HAP-1 (cell line): ENCODE measurements at regions not wholly inside any gene's neighbourhood (a gene's known extent, or its start where the extent isn't known, plus 50 kb on each side); places are given as distances from the start of the nearest gene placed in this dataset.

Experiments used
- DNase-seq, 2 experiments: peaks; one replicate each; pipeline ENCODE4 v3.0.0-alpha.2; 2016 to 2020; ENCODE audit warnings: low spot score in 2 of 2
- H3K27me3 ChIP-seq: fragments of 250-450 bp; sonication (Bioruptor Pico); 2 replicates; pipeline ENCODE4 v1.5.1; 2020; ENCODE audit warnings: low read depth, mild to moderate bottlenecking, moderate library complexity
- H3K36me3 ChIP-seq: fragments of 250-450 bp; sonication (Bioruptor Pico); replicated peaks from 2 replicates; pipeline ENCODE4 v1.5.1; 2020; ENCODE audit warnings: mild to moderate bottlenecking
- H3K4me1 ChIP-seq: fragments of 250-450 bp; sonication (Bioruptor Pico); 2 replicates; pipeline ENCODE4 v1.5.1; 2020; ENCODE audit warnings: mild to moderate bottlenecking
- H3K4me3 ChIP-seq: fragments of 250-450 bp; sonication (Bioruptor Pico); 2 replicates; pipeline ENCODE4 v1.5.1; 2020; ENCODE audit warnings: mild to moderate bottlenecking, moderate library complexity
- H3K9me3 ChIP-seq: fragments of 250-450 bp; sonication (Bioruptor Pico); 2 replicates; pipeline ENCODE4 v1.5.1; 2020; ENCODE audit warnings: mild to moderate bottlenecking, moderate library complexity
- in situ Hi-C: fragments of 300-500 bp; cut with MboI; formaldehyde crosslinking; loops from 3 replicates; pipeline ENCODE4 v1.14.3; 2020; ENCODE audit warnings: low sequenced_read_pairs, inconsistent platforms, mixed read lengths

DNA sequence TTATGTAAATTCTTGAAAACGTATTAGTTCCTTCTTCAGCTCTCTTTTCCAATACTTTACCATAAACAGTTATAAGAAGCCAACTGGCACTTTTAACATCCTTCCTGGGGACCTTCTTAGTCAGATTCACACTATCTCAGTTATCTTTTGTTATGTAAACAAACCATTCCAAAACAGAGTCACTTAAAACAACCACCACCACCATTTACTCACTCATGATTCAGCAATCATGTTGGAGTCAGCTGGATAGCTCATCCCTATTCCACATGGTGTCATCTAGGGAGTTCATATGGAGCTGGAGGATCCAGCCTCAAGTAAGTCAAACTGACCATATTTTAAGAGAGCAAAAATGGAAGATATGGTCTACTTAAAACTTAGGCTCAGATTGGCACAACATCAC is 240.3 kb upstream of the IRX3 start:
- DNase-seq: no peak
- no peaks in the 10 kb centered on the region for H3K4me1 ChIP-seq
- in situ Hi-C loops: no loop called here
- H3K4me3 ChIP-seq: no peak overlapping the region
- no peaks in the 10 kb centered on the region for H3K27me3 ChIP-seq
- no peaks in the 10 kb centered on the region for H3K36me3 ChIP-seq
- H3K9me3 ChIP-seq: no peaks in the 10 kb centered on the region; the same call in 1 of the 2 replicates

DNA sequence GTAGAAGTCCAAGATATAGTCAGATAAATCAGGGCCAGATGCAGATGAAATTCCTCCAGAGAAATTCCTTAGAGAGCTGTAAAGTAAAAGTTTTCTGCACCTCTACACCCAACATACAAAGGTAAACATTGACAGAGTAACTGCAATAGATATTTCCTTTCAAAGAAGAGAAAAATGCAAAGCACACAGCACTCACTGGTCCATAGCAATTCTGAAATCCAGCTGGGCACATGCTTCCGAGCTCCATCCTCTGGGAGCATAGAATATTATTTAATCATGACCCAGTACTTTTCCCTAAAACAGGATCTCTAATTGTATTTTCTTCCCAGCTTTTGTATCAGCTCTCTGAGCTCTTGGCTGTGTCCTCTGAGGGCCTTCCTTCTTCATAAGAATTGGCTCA is 239.5 kb upstream of the IRX3 start:
- Histone ChIP-seq H3K4me1 (no peaks in the 10 kb centered on the region), H3K4me3 (no peak overlapping the region), H3K9me3 (no peaks in the 10 kb centered on the region; the same call in 1 of the 2 replicates), H3K36me3 (no peaks in the 10 kb centered on the region), H3K27me3 (no peaks in the 10 kb centered on the region)
- in situ Hi-C loops: no loop called here
- no peak for DNase-seq

DNA sequence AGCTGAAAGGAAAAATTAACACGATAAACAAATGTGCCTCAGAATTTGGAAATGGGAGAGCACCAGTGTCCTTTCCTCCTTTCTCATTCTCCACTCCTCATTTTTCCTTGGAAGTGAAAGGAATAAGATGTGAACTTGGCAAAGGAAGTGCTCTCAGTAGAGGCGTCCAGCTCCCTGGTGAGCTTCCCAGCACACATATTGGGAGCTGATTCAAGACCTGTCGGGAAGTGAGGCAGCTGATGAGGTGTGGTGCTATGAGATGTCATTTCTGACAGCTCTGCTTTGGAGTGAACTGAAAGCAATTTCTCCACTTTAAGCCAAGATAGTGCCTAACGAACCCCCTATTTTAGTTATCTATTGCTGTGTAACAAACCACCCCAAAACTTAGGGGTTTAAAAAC is 238.5 kb upstream of the IRX3 start:
- DNase-seq: no peak
- Histone ChIP-seq H3K36me3 (no peaks in the 10 kb centered on the region), H3K27me3 (no peaks in the 10 kb centered on the region), H3K4me1 (no peaks in the 10 kb centered on the region), H3K9me3 (no peaks in the 10 kb centered on the region; the same call in 1 of the 2 replicates), H3K4me3 (no peak overlapping the region)
- in situ Hi-C loops: no loop called here

DNA sequence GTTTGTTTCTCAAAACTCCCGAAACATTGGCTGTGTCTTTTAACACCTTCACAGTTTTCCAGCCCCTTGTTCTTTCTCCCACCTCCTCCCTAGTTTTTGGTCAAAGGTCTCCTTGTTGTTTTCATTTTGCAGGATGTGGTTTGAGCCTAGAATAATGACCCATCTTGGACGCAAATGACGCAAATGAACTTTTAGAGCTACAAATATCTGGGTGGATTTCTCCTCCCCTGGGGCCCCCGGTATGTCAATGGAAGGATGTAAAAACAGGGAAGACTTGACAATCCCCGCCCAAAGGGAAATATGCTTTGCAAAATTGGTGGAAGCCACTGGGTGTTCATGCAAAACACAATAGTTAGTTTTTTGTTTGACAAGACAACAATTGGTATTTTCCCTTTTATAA is 236.0 kb upstream of the IRX3 start:
- Histone ChIP-seq H3K9me3 (no peaks in the 10 kb centered on the region; the same call in 1 of the 2 replicates), H3K4me3 (no peak overlapping the region), H3K27me3 (no peaks in the 10 kb centered on the region), H3K4me1 (no peaks in the 10 kb centered on the region), H3K36me3 (no peaks in the 10 kb centered on the region)
- DNase-seq: no peak
- in situ Hi-C loops: no loop called here

DNA sequence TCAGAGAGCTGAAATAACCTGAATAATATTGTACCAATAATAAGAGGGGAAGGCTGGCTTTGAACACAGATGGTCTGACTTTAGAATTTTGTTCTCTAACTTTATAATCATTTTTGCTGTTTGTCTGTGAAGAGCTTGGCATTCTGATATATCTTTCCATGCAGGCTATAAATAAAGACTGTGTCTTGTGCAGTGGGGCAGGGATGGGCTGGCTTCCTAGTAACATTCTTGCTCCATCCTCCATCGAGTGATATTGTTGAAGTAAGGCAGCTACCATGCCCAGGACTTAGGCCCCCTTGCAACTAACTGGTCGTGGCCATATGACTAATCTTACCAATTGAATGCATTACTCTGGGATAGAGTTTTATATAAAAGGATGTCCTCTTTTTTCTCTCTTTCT is 234.7 kb upstream of the IRX3 start:
- in situ Hi-C loops: no loop called here

DNA sequence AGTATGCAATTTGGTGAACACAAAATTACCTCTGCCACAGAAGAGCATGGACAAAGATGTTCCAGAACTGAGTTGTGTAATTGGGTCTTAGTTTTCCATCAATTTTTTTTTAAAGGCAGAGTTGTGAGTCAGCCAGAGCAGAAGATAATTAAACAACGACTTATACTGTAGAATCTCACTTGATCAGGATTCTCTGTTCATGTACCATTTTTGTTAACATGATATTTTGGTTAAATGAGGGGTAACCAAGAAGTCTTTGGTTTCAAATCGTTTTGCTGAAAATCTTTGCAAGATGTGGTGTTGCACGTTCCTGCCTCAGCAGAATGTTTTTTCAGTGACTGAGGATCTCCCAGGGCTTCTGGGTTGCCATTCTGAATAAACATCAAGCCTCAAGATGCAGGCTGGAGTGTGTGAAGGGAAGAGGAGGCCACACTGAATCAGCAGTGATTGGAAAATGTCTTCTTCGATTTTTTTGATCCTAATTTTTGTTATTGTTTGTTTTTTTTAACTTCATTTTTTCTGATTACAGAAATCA is 232.6 kb upstream of the IRX3 start:
- in situ Hi-C loops: no loop called here
- no peaks in the 10 kb centered on the region for H3K36me3 ChIP-seq
- no peaks in the 10 kb centered on the region for H3K27me3 ChIP-seq
- H3K4me3 ChIP-seq: no peak overlapping the region
- no peaks in the 10 kb centered on the region for H3K9me3 ChIP-seq
- H3K4me1 ChIP-seq: no peaks in the 10 kb centered on the region
- DNase-seq: no peak

More for the DNA sequence above, 234.7 kb upstream of the IRX3 start:
- H3K36me3 ChIP-seq: no peaks in the 10 kb centered on the region
- H3K4me1 ChIP-seq: no peaks in the 10 kb centered on the region
- H3K9me3 ChIP-seq: no peaks in the 10 kb centered on the region
- H3K27me3 ChIP-seq: no peaks in the 10 kb centered on the region
- no peak for DNase-seq
- no peak overlapping the region for H3K4me3 ChIP-seq

DNA sequence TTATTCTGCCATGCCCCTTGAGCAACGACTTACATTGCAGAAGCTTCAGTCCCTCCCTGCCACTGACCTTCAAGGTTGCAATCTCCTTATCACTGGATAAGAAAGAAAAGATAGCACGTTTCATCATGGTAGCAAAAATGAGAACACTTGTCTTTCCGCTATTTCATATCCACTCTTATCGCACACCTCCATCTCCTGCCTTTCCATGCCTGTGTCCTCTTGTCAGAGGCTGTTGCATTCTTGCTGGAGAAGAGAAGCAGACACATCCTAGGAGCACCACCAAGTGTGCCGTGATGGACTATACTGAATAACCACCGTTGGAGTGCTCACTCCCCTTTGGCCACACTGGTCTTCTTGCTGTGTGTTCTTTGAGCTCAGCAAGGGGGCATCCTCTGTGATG is 230.6 kb upstream of the IRX3 start:
- DNase-seq: no peak

DNA sequence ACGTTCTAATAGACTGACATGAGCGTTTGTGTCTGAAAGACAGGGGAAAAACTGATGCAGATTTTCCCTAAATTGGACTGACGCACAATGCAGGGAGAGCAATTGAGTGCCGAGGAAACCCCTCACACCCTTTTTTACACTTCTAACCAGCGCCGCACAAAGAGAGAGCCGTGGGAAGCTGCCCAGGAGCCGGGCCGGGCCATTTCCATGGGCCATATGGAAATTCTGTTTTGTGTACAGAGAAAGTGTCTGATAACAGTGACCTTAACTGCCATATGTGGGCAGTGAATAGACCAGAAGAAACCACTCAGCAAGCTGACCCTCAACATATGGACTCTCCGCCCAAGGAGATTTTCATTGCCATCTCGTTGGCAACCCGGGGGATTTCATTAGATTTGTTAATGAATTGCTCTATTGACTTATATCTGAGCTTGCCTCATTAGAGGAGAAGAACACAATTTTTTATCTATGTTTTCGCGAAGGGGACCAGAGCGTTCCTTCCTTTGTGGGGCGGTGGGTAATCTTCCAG is 225.9 kb upstream of the IRX3 start:
- Histone ChIP-seq H3K27me3 (no peaks in the 10 kb centered on the region), H3K36me3 (no peaks in the 10 kb centered on the region), H3K9me3 (no peaks in the 10 kb centered on the region), H3K4me1 (no peaks in the 10 kb centered on the region), H3K4me3 (no peak overlapping the region)
- no peak for DNase-seq
- in situ Hi-C loops: no loop called here

More for the DNA sequence above, 230.6 kb upstream of the IRX3 start:
- no peak overlapping the region for H3K4me3 ChIP-seq
- H3K27me3 ChIP-seq: no peaks in the 10 kb centered on the region
- no peaks in the 10 kb centered on the region for H3K9me3 ChIP-seq
- H3K4me1 ChIP-seq: no peaks in the 10 kb centered on the region
- no peaks in the 10 kb centered on the region for H3K36me3 ChIP-seq
- in situ Hi-C loops: no loop called here

DNA sequence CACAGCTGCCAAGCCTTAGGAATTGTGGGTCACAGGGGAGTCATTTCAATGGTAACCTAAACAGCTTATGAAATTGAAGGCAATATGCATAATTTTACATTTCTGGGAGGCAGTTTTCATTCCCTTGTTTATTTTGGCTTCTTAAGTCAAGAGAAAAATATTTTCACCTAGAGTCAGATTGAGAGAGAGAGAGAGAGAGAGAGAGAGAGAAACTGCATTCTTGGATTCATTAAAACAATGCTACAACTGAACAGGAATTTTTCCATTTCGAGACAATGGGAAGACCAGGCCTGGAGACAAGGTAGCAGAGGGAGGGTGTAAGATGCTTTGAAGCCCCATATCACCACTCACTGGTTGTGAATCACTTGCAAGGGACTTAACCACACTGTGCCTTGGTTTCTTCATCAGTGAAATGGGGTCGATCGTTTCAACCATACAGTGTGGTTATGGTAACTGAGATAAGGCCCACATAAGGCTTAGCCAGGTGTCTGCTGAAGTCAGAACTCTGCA is 224.7 kb upstream of the IRX3 start:
- no peak for DNase-seq
- in situ Hi-C loops: no loop called here
- no peaks in the 10 kb centered on the region for H3K36me3 ChIP-seq
- H3K27me3 ChIP-seq: no peaks in the 10 kb centered on the region
- H3K4me1 ChIP-seq: peaks cover 4% of the 10 kb centered on the region; the same call in 1 of the 2 replicates
- H3K4me3 ChIP-seq: no peak overlapping the region
- no peaks in the 10 kb centered on the region for H3K9me3 ChIP-seq

DNA sequence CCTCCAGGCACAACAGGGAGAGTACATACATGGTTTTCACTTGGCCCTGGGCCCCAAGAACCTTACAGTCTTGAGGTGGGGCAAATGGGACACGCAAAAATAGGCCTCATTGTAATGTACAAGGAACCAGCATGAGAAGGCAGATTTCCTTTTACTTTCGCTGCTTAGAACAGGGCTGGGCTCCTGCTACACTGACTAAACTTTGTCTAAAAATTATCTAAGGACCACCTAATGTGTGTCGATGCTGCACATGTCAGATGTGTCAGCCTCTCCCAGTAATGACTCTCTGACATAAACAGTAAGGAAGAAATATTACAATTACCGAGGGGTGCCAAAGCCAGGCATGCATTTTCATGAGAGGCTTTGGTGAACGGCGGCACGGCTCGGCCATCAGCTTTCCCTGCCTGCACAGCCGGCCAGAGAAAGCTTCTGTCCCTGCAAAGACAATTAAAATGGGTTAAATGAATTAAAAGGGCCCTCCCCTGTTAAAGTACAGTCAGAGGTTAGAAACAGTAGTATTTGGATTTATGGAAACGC is 224.2 kb upstream of the IRX3 start:
- in situ Hi-C loops: no loop called here
- Histone ChIP-seq H3K9me3 (no peaks in the 10 kb centered on the region), H3K36me3 (no peaks in the 10 kb centered on the region), H3K27me3 (no peaks in the 10 kb centered on the region), H3K4me3 (no peak overlapping the region), H3K4me1 (peaks cover 4% of the 10 kb centered on the region)
- no peak for DNase-seq

DNA sequence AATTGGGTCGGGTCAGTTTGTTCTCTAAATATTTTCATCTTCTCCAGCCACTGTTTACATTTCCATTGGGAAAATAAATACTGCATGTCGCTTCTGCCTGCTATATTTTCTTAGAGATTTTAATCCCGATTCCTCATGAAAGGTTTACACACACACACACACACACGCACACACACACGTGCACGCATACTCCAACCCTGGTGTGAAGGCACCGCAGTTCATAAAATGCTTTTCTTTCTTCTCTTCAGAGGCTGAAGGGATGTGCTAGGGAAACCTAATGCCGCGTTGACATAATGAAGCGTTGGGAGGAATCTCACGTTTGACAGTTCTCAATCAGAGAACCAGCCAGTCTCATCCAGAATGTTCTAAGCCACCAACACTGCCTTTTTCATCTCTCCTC is 222.9 kb upstream of the IRX3 start:
- Histone ChIP-seq H3K27me3 (no peaks in the 10 kb centered on the region), H3K4me3 (no peak overlapping the region), H3K4me1 (peaks cover 4% of the 10 kb centered on the region), H3K9me3 (no peaks in the 10 kb centered on the region), H3K36me3 (no peaks in the 10 kb centered on the region)
- in situ Hi-C loops: no loop called here
- no peak for DNase-seq

DNA sequence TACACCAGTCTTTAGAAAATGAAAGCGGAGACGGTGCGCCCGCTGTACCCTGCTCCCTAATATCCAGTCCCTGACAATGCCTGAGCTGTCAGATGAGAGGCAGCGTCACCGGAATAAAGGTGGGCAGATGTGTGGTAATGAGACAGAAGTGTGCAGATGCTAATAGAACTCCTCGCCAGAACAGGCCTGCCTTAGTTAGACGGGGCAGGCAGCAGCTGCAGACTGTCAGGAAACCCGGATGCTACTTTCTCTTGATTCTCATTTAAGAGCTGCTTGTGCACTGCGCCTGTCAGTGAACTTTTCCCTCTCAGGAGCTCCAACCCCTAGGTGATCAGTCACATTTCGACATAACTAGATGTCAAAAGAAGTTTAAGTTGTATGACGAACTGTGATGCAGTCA is 221.8 kb upstream of the IRX3 start:
- Histone ChIP-seq H3K4me1 (peaks cover 4% of the 10 kb centered on the region), H3K9me3 (no peaks in the 10 kb centered on the region), H3K4me3 (no peak overlapping the region), H3K36me3 (no peaks in the 10 kb centered on the region), H3K27me3 (no peaks in the 10 kb centered on the region)
- in situ Hi-C loops: no loop called here
- DNase-seq: no peak

DNA sequence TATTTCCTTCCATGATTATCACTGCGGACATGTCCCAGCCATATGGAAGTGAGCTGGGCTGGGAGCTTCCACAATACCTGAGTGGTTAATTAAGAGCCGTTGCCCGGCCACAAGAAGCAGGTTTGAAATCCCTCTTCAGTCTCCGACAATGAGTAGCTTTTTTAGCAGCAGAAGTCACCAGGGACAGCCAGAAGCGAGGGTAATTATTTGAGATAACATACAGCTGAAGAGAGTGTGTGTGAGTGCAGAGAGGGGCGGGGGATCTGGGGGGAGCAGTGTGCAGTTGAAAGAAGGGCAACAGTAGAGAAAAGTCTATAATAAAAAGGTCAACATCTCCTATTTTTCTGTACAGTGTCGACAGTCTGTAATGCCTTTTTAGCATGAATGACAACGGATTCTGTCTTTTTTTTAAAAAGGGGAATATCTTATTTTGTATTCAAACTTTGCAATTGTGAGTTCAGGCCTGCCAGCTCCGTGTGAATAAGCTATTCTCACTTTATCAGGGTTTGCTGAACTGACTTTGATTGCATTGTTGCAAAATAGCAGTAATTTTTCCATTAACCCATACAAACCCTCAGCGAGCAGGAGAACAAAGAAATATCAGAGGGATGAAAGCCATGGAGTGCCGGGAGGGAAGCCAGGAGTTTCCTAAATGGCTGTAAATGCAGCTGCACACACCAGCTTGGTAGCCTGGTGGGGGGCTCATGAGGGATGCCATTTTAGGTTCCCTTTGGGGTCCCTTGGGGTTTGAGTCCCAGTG is 220.3 kb upstream of the IRX3 start:
- Histone ChIP-seq H3K9me3 (no peaks in the 10 kb centered on the region), H3K4me1 (peaks cover 4% of the 10 kb centered on the region), H3K27me3 (no peaks in the 10 kb centered on the region), H3K4me3 (no peak overlapping the region), H3K36me3 (no peaks in the 10 kb centered on the region)
- DNase-seq: peak; percentile 30 to 65
- in situ Hi-C loops: no loop called here

DNA sequence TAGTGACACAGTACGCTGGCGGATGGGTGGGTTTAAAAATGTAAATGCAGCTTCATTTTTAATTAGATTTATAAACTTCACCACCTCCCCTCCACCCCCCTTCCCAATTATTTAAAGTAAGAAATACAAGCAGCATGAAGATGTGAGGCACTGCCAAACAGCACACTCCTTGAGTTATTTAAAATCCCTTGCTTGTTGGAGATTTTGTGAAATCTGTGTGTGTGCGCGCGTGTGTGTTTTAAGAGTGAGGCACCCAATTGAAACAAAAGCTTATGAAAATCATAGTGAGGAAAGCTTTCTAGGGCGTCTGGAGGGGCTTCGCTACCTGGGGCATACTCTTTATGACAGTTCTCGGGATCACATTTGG is 219.6 kb upstream of the IRX3 start:
- Histone ChIP-seq H3K27me3 (no peaks in the 10 kb centered on the region), H3K4me3 (no peak overlapping the region), H3K4me1 (peaks cover 4% of the 10 kb centered on the region), H3K36me3 (no peaks in the 10 kb centered on the region), H3K9me3 (no peaks in the 10 kb centered on the region)
- DNase-seq: no peak
- in situ Hi-C loops: no loop called here
